ENCODE measurements at regions not wholly inside any gene's neighbourhood (a gene's known extent, or its start where the extent isn't known, plus 50 kb on each side); places are given as distances from the start of the nearest gene placed in this dataset.

GRCh38 chr7:25454562-25455041 lies 226.3 kb upstream of the NPVF start:
- H3K27ac ChIP-seq: peak overlapping the region; percentile 65 to 76
- 34 to 51% methylated on average over 9 of the region's 9 CpGs for WGBS, 2 donors
- no peaks in the 10 kb centered on the region for H3K36me3 ChIP-seq (ENCODE audit: low read depth, missing control alignments)
- no peaks in the 10 kb centered on the region for H3K27me3 ChIP-seq
- H3K4me3 ChIP-seq: no peak overlapping the region
- H3K4me1 ChIP-seq: peaks cover 21% of the 10 kb centered on the region
- TF ChIP-seq POLR2A (IDR thresholded peaks at IDR 0.05): no peak
- no peak for TF ChIP-seq CTCF (IDR thresholded peaks at IDR 0.05)
- intact Hi-C loops (cut with DNase I; ENCODE audit: low total_unique reads): no loop called here
- DNase-seq: peak; percentile 40
- no peaks in the 10 kb centered on the region for H3K9me3 ChIP-seq

- TF ChIP-seq CTCF (IDR thresholded peaks at IDR 0.05) (no peak), POLR2A (IDR thresholded peaks at IDR 0.05) (no peak)
- H3K27me3 ChIP-seq: no peaks in the 10 kb centered on the region
- H3K9me3 ChIP-seq: no peaks in the 10 kb centered on the region
- no peak overlapping the region for H3K4me3 ChIP-seq
- intact Hi-C loops (cut with DNase I; ENCODE audit: low total_unique reads): no loop called here
- H3K27ac ChIP-seq: peak overlapping the region; percentile 65 to 76
- no peak for DNase-seq
- H3K4me1 ChIP-seq: peaks cover 21% of the 10 kb centered on the region
- H3K36me3 ChIP-seq (ENCODE audit: low read depth, missing control alignments): no peaks in the 10 kb centered on the region
- 64 to 69% methylated on average over 10 of the region's 10 CpGs for WGBS, 2 donors
Measured at GRCh38 chr7:25455683-25456251, 227.5 kb upstream of the NPVF start.

GRCh38 chr7:25456467-25457171 lies 228.3 kb upstream of the NPVF start:
- H3K27me3 ChIP-seq: no peaks in the 10 kb centered on the region
- no peak for TF ChIP-seq CTCF (IDR thresholded peaks at IDR 0.05)
- no peak for TF ChIP-seq POLR2A (IDR thresholded peaks at IDR 0.05)
- H3K36me3 ChIP-seq (ENCODE audit: low read depth, missing control alignments): no peaks in the 10 kb centered on the region
- intact Hi-C loops (cut with DNase I; ENCODE audit: low total_unique reads): no loop called here
- peak; percentile 69 for DNase-seq
- H3K27ac ChIP-seq: peak overlapping the region; percentile 65 to 76
- no peaks in the 10 kb centered on the region for H3K9me3 ChIP-seq
- peaks cover 21% of the 10 kb centered on the region for H3K4me1 ChIP-seq
- H3K4me3 ChIP-seq: no peak overlapping the region
- 32 to 37% methylated on average over 8 of the region's 8 CpGs for WGBS, 2 donors

- intact Hi-C loops (cut with DNase I; ENCODE audit: low total_unique reads): no loop called here
- Histone ChIP-seq H3K27me3 (no peaks in the 10 kb centered on the region), H3K36me3 (ENCODE audit: low read depth, missing control alignments) (no peaks in the 10 kb centered on the region), H3K9me3 (no peaks in the 10 kb centered on the region), H3K27ac (peak overlapping the region in 1 of 2 donors; percentile 1), H3K4me3 (no peak overlapping the region), H3K4me1 (peaks cover 21% of the 10 kb centered on the region)
- DNase-seq: no peak
- TF ChIP-seq POLR2A (IDR thresholded peaks at IDR 0.05): no peak
Measured at GRCh38 chr7:25459057-25459456, 230.8 kb upstream of the NPVF start.

- TF ChIP-seq POLR2A (IDR thresholded peaks at IDR 0.05) (no peak), CTCF (IDR thresholded peaks at IDR 0.05) (no peak)
- H3K27ac ChIP-seq: no peak overlapping the region
- DNase-seq: peak; percentile 28
- H3K9me3 ChIP-seq: no peaks in the 10 kb centered on the region
- WGBS, 2 donors: 41 to 46% methylated on average over 5 of the region's 5 CpGs
- no peaks in the 10 kb centered on the region for H3K27me3 ChIP-seq
- intact Hi-C loops (cut with DNase I; ENCODE audit: low total_unique reads): no loop called here
- no peak overlapping the region for H3K4me3 ChIP-seq
- peaks cover 14% of the 10 kb centered on the region for H3K4me1 ChIP-seq
- no peaks in the 10 kb centered on the region for H3K36me3 ChIP-seq (ENCODE audit: low read depth, missing control alignments)
Measured at GRCh38 chr7:25460433-25460832, 232.1 kb upstream of the NPVF start.

Measured in testis (tissue), 2 donors.